OCI-LY3 (cell line): ENCODE measurements at regions not wholly inside any gene's neighbourhood (a gene's known extent, or its start where the extent isn't known, plus 50 kb on each side); places are given as distances from the start of the nearest gene placed in this dataset.

Source experiments
- CTCF ChIP-seq: fragments of 200-600, 300-600 bp; sonication (generic); IDR thresholded peaks from 2 replicates; pipeline ENCODE4 v1.5.1; 2014; ENCODE audit warnings: antibody characterized with exemption, low read length, low read depth
- EZH2phosphoT487 ChIP-seq: fragments of 200-600 bp; shearing (Covaris generic); IDR thresholded peaks from 2 replicates; pipeline ENCODE4 v1.6.1; 2018; ENCODE audit warnings: antibody characterized with exemption, mixed run types, low read depth

DNA sequence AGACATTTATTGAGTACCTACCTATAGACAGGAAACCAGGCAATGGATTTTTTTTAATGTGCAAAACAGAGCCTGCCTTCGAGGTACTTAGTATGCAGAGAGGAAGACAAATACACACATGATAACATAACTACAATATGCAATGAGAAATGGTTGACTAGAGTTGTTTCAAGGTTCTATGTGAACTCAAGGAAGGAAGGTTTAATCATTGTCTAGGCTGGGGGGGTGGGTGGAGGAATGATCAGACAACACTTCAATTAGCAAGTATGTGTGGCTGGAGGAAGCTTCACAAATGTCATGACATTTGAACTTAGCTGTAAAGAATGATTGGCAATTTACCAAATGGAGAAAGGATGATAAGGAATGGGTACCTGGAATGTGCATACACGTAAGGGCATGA, 985.3 kb downstream of the FLRT2 start:
- TF ChIP-seq CTCF (no peak), EZH2phosphoT487 (no peak)
